Non-pigmented ciliary epithelial cell (primary cell): ENCODE measurements at regions not wholly inside any gene's neighbourhood (a gene's known extent, or its start where the extent isn't known, plus 50 kb on each side); places are given as distances from the start of the nearest gene placed in this dataset.

Experiments
- DNase-seq: peaks from one replicate; pipeline ENCODE4 v3.0.0-alpha.2; 2010; ENCODE audit warnings: low read depth

GRCh38 chr12:114253976-114254778, 151.8 kb downstream of the TBX5 start:
- DNase-seq = no peak

DNA sequence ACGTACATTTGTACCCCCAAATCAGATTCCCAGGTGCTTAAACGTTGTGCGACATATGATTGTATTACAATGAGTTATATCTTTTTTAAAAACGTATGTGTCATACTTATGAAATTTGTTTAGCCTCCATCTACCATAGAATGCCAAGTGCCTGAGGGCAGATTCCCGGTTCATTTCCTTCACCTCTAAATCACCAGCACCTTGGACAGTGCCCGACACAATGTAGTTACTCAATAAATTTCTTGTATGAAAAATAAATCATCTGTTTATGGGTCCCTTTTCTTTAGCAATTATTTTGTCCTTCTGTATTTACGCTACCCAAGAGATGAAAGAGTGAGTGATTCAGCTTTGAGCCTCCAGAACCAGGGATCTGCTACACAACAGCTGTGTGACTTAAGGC, 157.4 kb downstream of the TBX5 start:
- no peak for DNase-seq

DNA sequence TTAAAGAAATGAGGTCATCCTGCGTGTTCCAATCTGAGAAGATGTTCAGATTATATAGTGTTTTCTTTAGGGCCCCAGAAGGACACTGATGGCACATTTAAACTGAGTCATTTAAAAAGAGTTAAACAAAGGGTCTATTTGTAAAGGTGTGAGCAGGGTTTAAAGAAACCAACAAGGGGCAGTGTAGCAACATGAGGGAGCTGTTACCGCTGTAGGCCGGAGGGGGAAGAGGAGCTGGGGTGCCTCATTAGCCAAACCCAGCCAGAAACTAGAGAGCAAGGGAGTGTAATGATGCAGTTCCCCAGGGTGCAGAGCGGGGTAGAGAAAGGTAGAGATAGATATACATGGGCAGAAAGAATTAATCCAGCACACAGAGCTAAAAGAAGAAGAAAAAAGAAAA, 160.4 kb downstream of the TBX5 start:
- no peak for DNase-seq

GRCh38 chr12:114241973-114242434, 163.9 kb downstream of the TBX5 start:
- no peak for DNase-seq

DNA sequence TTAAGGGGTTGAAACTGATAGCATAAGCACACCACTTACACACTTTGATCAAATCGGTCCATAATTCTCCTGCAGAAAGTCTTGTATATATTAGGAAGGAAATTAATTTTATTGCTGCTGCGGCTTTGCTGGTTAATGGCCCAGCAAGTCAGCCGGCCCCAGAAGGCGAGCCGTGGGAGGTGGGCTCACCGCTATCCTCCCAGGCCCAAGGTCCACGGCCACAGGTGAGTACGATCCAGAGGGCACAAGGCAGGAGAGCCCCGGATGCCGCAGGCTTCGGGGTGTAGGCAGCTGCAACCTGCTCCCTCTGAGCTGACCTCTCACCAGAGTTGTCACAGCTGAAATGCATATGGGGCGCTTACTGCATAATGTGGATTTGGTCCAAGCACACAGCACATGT, 165.7 kb downstream of the TBX5 start:
- no peak for DNase-seq

DNA sequence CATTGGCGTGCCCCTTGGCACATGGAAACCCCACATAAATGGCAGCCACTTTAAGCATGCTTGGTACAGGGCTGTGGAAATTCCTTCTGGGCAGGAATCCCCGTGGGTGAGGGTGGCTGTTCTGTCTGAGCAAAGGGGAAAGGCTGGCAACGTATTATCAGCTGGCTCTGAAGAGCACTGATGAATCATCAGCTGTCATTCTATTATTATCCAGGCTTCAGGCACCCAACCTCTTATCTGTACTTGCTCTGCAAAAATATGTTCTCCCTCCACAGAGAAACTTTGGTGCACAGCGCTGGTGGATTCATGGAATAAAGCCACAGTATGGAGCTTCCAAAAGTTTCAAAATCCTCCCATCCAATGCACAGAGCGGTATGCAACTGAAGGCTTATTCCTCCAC, 167.1 kb downstream of the TBX5 start:
- no peak for DNase-seq

GRCh38 chr12:114237230-114237629, 168.7 kb downstream of the TBX5 start:
- no peak for DNase-seq

DNA sequence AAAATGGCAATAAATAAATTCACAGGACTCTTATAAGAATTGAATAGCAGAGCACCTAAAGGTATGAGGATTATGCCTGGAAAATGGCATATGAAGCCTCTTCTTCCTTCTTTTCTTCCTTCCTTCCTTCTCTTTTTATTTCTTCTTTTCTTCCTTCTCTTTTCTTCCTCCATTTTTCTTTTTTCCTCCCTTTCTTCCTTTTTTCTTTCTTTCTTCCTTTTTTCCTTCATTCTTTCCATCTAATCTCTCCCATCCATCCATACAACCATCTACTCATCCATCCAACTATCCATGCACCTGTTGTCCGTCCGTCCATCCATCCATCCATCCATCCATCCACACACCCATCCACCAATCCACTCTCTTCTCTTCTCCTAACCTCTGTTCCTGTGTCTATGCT, 173.8 kb downstream of the TBX5 start:
- no peak for DNase-seq

DNA sequence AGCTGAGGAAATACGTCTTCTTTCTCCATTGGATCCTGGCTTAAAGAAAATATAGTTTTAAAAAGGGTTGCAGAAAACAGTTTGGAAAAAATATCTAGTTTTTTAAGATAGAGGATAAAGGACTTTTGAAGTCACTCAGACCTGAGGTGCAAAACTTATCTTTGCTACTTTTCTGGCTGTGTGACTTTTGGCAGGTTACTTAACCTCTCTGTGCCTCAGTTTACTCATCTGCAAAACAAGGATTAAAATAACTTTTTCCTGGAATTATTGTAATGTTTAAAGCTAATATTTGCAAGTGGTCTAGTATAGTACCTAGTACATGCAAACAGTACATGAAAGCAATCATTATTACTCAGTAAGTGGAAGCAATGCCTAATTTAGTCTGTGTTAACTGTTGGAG, 176.8 kb downstream of the TBX5 start:
- no peak for DNase-seq

GRCh38 chr12:114226241-114226928, 179.6 kb downstream of the TBX5 start:
- no peak for DNase-seq

GRCh38 chr12:114221957-114222630, 183.8 kb downstream of the TBX5 start:
- no peak for DNase-seq

- DNase-seq = no peak
Measured at GRCh38 chr12:114221136-114221833, 184.7 kb downstream of the TBX5 start.

GRCh38 chr12:114220311-114220710, 185.6 kb downstream of the TBX5 start:
- DNase-seq = no peak

DNA sequence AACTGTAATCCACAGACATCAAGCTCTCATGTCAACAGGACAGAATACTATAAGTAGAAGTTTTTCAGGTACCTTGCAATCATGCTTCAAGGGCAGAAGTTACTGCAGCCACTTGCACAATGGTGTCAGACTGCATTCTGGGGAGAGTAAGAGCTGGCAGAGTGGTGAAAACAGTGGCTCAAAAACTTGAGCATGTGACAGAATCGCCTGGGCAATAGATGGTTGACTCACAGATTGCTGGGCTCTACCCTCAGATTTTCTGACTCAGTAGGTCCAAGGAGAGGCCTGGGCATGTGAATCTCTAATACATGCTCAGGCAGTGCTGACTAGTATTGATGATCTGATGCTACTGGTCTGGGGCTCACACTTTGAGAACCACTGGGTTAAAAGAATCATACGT, 187.8 kb downstream of the TBX5 start:
- DNase-seq = no peak

GRCh38 chr12:114215746-114216145, 190.2 kb downstream of the TBX5 start:
- DNase-seq = no peak

GRCh38 chr12:114213055-114213581, 192.8 kb downstream of the TBX5 start:
- no peak for DNase-seq

- DNase-seq = no peak
Measured at GRCh38 chr12:114209861-114210260, 196.1 kb downstream of the TBX5 start.

GRCh38 chr12:114206525-114206924, 199.4 kb downstream of the TBX5 start:
- DNase-seq = no peak

GRCh38 chr12:114201794-114202193, 204.2 kb downstream of the TBX5 start:
- DNase-seq = no peak

DNA sequence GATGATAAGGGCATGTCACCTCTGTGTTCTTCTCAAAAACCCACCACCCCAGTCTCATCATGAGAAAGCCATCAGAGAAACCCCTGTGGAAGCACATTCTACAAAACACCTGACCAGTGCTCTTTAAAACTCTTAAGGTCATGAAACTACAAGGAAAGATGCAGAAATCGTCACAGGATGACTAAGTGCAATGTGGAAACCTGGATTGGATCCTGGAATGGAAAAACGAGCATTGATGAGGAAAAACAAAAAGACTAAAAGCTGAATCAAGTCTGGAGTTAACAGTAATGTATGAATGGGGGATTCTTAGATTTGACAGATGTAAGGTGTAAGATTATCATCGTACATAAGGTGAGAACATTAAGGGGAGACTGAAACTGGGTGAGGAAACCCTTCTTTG, 211.0 kb downstream of the TBX5 start:
- no peak for DNase-seq

GRCh38 chr12:114194066-114194465, 211.9 kb downstream of the TBX5 start:
- no peak for DNase-seq

DNA sequence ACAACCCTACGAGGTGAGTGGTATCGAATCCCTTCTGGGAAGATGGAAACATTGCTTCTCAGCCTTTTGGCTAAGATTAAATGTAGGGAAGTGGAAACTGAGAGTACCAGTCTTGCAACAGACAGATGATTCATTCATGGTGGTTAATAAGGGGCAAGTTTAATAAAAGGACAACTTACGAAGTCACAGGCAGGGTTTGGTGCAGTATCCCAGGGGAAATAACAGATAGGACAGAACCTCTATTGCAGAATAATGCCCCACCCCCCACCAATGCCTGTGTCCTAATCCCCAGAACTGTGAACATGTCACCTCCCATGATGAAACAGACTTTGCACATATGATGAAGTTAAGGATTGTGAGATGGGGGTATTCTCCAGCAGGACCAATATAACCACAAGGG, 212.5 kb downstream of the TBX5 start:
- no peak for DNase-seq
